HUES48 (cell line): ENCODE measurements at regions not wholly inside any gene's neighbourhood (a gene's known extent, or its start where the extent isn't known, plus 50 kb on each side); places are given as distances from the start of the nearest gene placed in this dataset.

Experiments
- H3K27ac ChIP-seq: one replicate; pipeline ENCODE4 v1.7.0; 2013; ENCODE audit warnings: low read depth, low read length, inconsistent platforms
- H3K27me3 ChIP-seq: 2 replicates; pipeline ENCODE4 v1.6.1; 2013; ENCODE audit warnings: mild to moderate bottlenecking, low read length; ENCODE audit not compliant: control insufficient read depth, insufficient read depth
- H3K36me3 ChIP-seq: 2 replicates; pipeline ENCODE4 v1.6.1; 2013; ENCODE audit warnings: low read length; ENCODE audit not compliant: control insufficient read depth, insufficient read depth
- H3K4me1 ChIP-seq: 2 replicates; pipeline ENCODE4 v1.6.1; 2013; ENCODE audit warnings: mild to moderate bottlenecking, low read length; ENCODE audit not compliant: control insufficient read depth, insufficient read depth
- H3K4me3 ChIP-seq: 2 replicates; pipeline ENCODE4 v1.5.1; 2013; ENCODE audit warnings: mild to moderate bottlenecking, low read depth, low read length
- H3K9ac ChIP-seq: 2 replicates; pipeline ENCODE4 v1.6.1; 2013; ENCODE audit warnings: mild to moderate bottlenecking, low read depth, low read length, moderate library complexity
- H3K9me3 ChIP-seq: 2 replicates; pipeline ENCODE4 v1.6.1; 2013; ENCODE audit warnings: low read length; ENCODE audit not compliant: control insufficient read depth, insufficient read depth

DNA sequence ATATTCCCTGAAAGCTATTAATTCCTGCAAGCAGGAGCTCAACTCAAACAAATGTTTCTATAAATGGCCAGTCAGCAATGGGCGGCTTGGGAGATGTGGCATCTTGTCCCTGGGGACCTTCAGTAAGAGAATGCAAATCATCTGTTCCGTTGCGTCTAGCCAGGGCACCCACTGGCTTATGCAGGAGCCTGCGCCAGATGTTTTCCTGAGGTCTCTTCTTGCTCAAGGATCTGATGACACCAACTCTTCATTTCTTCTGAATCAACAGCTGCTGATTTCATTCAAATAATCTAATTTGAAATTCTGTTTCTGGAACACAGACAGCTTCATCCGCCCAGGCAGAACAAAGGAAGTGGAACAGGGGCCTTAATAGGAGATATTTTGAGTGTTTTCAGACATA is 70.0 kb upstream of the AJAP1 start:
- Histone ChIP-seq H3K27me3 (peaks cover 3% of the 10 kb centered on the region; the same call in 1 of the 2 replicates), H3K4me3 (no peak overlapping the region), H3K9me3 (peaks cover 16% of the 10 kb centered on the region), H3K36me3 (no peaks in the 10 kb centered on the region), H3K27ac (no peak overlapping the region), H3K4me1 (no peaks in the 10 kb centered on the region), H3K9ac (no peak overlapping the region)

DNA sequence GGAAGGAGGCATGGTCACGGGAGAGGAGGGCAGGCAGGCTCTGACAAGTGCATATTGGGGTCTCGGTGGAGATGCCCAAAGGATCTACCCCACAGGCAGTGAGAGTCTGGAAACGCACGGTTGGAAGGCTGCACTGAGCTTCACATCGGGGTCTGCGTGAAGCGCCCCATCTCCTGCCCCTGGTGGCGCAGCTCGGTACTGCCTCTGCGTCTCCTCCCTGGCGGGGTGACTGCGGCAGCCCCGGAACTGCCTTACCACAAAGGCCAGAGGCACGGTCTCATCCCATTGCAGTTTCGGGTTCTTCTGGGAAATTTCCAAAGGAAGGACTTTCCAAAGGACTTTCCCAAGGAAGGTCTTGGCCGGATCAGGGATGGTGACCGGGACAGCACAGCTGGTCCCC is 69.2 kb upstream of the AJAP1 start:
- H3K4me3 ChIP-seq = no peak overlapping the region
- H3K36me3 ChIP-seq = no peaks in the 10 kb centered on the region
- no peaks in the 10 kb centered on the region for H3K4me1 ChIP-seq
- no peak overlapping the region for H3K9ac ChIP-seq
- H3K9me3 ChIP-seq = peaks cover 10% of the 10 kb centered on the region
- peaks cover 3% of the 10 kb centered on the region; the same call in 1 of the 2 replicates for H3K27me3 ChIP-seq
- H3K27ac ChIP-seq = no peak overlapping the region

DNA sequence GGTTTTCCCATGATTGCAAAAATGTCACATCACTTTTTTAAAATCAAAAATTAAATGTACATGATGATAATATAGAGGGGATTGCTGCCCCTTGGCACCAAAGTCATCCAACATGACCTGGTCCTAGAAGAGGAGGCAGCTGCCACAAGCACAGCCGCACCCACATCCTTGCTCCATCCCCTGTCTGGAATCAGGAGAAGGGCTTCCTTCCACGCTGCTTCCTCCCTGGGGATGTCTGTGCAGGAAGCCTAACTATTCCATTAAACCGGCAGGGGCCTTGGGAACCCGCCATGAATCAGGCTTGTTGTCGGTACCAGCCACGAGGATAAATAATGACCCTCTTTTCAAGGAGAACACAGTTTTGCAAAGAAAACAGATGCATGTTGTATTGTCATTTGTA is 68.7 kb upstream of the AJAP1 start:
- Histone ChIP-seq H3K9me3 (peaks cover 10% of the 10 kb centered on the region), H3K36me3 (no peaks in the 10 kb centered on the region), H3K9ac (no peak overlapping the region), H3K27me3 (peaks cover 3% of the 10 kb centered on the region; the same call in 1 of the 2 replicates), H3K27ac (no peak overlapping the region), H3K4me3 (no peak overlapping the region), H3K4me1 (no peaks in the 10 kb centered on the region)

DNA sequence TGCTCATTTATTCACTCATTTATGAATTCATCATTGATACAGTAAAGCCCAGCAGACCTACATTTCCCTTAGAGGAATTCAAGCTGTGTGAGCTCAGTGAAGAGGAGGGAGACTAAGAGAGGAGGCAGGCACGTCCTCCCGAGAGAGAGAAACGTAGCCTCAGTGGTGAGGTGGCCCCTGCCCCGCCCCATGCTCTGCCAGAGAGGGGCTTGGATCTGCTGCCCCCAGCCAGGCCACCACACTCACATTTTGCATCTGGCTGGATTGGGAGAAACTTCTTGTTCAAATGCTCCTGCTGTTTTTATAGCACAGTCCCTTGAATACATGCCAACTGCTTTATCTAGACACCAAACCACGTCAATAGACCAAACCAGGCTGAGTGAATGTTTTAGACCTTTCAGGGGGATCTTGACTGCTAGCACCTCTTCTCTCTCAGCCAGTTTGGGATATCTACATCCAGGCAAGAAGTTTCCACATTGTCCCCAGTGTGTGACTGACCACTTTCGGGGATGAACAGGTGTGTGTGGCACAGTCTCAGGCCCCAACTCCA is 67.7 kb upstream of the AJAP1 start:
- no peak overlapping the region for H3K4me3 ChIP-seq
- H3K27ac ChIP-seq = no peak overlapping the region
- H3K4me1 ChIP-seq = no peaks in the 10 kb centered on the region
- H3K9me3 ChIP-seq = peaks cover 6% of the 10 kb centered on the region
- H3K27me3 ChIP-seq = peaks cover 3% of the 10 kb centered on the region; the same call in 1 of the 2 replicates
- no peak overlapping the region for H3K9ac ChIP-seq
- no peaks in the 10 kb centered on the region for H3K36me3 ChIP-seq

DNA sequence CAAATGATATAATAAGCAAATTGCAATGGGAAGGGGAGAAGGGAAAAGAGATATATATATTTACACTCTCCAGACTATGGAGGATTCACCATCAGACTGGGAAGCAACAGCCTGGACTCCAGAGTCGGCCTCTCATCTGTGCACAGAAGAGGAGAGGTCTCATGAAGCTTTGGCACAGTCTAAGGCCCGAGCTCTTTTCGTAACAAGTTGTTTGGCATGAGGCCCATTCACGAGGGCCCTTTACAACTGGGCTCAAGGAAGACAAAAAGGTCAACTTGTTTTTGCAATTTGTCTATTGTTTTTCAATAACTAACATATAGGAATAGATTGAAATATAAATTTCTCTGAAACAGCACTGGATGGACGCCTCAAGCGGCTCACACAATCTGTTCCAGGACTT is 66.7 kb upstream of the AJAP1 start:
- no peaks in the 10 kb centered on the region for H3K36me3 ChIP-seq
- H3K27ac ChIP-seq = no peak overlapping the region
- no peak overlapping the region for H3K9ac ChIP-seq
- no peaks in the 10 kb centered on the region for H3K4me1 ChIP-seq
- H3K27me3 ChIP-seq = peaks cover 3% of the 10 kb centered on the region; the same call in 1 of the 2 replicates
- no peaks in the 10 kb centered on the region for H3K9me3 ChIP-seq
- no peak overlapping the region for H3K4me3 ChIP-seq

DNA sequence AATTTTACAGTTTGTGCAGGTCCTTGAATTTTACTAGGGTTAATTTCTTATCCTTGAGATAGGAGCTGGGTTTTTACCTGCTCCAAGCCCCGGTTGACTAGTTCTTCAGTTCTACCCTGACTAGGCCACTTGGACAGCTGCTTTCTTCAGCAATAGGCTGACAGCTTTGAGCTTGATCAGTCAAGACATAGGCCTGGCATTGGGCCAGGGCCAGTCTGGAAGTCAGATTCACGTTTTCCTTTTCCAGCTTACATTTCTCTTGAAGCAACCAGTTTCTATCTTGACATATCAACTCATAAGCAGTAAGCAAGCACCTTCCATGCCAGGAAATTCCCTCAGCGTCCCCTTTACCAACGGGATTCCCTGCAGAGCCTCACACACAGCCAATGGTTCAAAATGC is 63.7 kb upstream of the AJAP1 start:
- no peaks in the 10 kb centered on the region for H3K27me3 ChIP-seq
- no peak overlapping the region for H3K27ac ChIP-seq
- no peaks in the 10 kb centered on the region for H3K36me3 ChIP-seq
- H3K4me3 ChIP-seq = no peak overlapping the region
- H3K4me1 ChIP-seq = no peaks in the 10 kb centered on the region
- no peaks in the 10 kb centered on the region for H3K9me3 ChIP-seq
- H3K9ac ChIP-seq = no peak overlapping the region

DNA sequence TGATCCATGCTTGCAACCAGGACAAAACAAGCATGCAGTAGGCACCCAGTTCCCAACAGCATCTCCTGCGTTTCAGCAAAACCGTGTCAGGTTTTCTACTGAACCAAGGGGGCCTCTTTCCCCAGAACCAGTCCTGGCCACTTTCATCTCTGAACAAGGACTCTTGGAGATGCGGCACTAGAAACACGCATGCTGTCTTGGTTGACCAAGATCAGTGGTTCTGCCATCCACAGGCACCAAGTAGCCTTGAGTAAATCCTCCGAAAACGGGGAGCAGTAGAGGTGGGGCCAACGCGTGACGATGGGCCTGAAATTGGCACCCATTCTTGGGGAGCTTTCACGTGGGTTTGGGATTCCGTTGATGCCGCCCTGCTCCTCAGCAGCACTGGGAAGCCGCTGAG is 62.5 kb upstream of the AJAP1 start:
- Histone ChIP-seq H3K9ac (no peak overlapping the region), H3K27ac (no peak overlapping the region), H3K36me3 (no peaks in the 10 kb centered on the region), H3K4me1 (no peaks in the 10 kb centered on the region), H3K9me3 (no peaks in the 10 kb centered on the region), H3K4me3 (no peak overlapping the region), H3K27me3 (no peaks in the 10 kb centered on the region)

DNA sequence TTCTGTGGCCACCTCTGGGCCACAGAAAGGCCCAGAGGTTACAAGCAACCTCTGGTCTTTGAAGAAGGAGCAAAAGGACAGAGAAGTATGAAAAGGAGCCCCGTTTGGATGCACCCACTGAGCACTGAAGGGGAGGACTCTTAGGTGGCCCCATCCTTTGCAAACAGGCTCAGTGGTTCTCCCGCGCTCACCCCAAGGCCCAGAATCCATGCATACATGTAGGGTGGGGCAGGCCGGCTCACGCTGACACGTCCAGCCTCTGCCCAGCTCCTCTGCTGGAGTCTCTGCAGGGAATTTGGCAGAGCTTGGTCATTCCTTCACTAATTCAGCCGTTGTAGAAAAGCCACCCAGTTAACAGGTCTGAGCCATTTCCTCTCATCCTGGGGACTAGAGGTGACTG is 61.3 kb upstream of the AJAP1 start:
- Histone ChIP-seq H3K9me3 (no peaks in the 10 kb centered on the region), H3K9ac (no peak overlapping the region), H3K27ac (no peak overlapping the region), H3K4me3 (no peak overlapping the region), H3K36me3 (no peaks in the 10 kb centered on the region), H3K4me1 (no peaks in the 10 kb centered on the region), H3K27me3 (no peaks in the 10 kb centered on the region)

DNA sequence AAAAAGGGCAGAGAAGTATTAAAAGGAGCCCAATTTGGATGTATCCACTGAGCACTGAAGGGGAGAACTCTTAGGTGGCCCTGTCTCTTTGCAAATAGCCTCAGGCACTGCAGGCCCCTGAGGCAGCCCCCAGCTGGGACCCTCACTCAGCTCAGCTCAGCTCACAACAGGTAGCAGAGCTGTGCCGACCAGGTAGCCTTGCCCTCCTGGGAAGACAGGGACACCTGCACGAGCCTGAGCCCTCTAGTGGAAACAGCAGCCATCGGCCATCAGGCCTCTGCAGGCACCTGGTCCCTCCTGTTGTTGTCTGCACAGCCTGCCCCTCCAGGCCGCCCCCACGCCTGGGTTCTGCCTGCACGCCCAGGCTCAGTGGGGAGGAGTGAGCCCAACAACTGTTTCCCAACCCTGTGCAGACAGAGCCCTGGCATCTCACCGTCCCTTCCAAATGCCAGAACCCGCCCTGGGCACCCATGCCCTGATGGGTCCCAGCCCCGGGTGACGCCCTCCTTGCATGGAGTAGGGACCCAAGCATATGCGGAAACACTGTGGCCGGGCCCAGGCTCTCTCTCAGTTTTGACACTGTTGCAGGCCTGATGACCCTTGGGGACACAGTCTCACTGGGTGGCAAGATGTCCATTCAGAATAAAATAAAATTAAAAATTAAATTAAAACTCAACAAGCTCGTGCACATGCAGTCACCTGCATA is 60.0 kb upstream of the AJAP1 start:
- Histone ChIP-seq H3K4me1 (no peaks in the 10 kb centered on the region), H3K9ac (no peak overlapping the region)

DNA sequence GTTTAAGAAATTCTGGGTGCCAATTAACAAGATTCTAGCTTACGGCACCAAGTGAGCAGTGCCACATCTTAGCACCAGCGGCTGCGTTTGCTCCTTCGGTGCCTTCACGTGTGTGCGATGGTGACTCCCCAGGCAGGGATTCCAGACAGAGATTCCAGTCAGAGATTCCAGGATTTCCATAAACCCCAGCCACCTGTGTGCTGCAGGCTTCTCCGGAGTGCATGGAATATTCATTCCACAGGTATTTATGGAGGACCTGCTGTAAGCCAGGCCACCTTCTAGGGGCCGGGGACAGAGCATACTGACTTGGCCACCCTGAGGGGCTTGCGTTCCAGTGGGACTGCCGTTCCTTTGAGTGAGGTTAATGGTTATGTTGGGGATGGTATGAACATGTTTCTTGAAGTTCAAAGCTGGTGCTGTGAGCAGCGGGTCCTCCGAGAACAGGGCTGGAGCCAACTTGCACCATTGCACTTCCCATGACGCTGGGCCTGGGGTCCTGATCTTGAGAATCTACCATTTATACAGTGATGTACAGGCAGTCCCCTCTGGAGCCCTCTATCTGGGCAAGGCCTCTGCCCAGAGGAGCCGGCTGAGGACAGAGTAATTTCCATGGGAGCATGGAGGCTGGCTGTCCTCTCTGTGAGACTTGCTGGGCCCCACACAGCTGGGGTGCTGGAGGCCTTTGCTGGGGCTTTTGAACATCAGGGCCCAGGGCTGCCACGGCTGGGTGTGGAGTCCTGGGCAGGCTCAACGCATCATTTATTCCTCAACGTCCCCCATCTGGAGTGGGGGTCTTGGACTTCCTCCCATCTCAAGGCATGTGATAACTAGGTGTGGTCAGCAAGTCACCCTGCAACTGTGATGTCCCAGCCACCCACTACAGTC is 58.8 kb upstream of the AJAP1 start:
- Histone ChIP-seq H3K9me3 (no peaks in the 10 kb centered on the region), H3K9ac (no peak overlapping the region), H3K27me3 (no peaks in the 10 kb centered on the region), H3K27ac (no peak overlapping the region), H3K4me3 (no peak overlapping the region), H3K4me1 (no peaks in the 10 kb centered on the region), H3K36me3 (no peaks in the 10 kb centered on the region)

More for the DNA sequence above, 60.0 kb upstream of the AJAP1 start:
- H3K4me3 ChIP-seq = no peak overlapping the region
- H3K36me3 ChIP-seq = no peaks in the 10 kb centered on the region
- no peak overlapping the region for H3K27ac ChIP-seq
- H3K27me3 ChIP-seq = no peaks in the 10 kb centered on the region
- H3K9me3 ChIP-seq = no peaks in the 10 kb centered on the region

DNA sequence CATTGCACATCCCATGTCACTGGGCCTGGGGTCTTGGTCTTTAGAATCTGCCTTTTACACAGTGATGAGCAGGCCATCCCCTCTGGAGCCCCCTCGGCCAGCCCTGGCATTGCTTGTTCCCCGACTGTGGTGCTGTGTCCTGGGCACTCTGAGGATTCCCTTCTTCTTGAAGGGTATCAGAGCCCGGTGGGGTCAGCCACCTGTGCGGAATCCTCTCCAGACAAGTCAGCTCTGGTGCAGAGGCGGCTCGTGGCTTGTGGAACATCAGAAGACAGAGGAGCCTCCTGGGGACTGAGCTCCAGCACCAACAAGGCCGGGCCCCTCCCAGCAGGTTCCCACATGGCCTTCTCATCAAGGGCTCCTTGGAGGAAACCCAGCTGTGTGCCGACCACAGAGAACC is 57.9 kb upstream of the AJAP1 start:
- no peaks in the 10 kb centered on the region for H3K27me3 ChIP-seq
- no peak overlapping the region for H3K4me3 ChIP-seq
- H3K4me1 ChIP-seq = no peaks in the 10 kb centered on the region
- H3K36me3 ChIP-seq = no peaks in the 10 kb centered on the region
- no peak overlapping the region for H3K9ac ChIP-seq
- no peaks in the 10 kb centered on the region for H3K9me3 ChIP-seq
- no peak overlapping the region for H3K27ac ChIP-seq
